K562 (cell line): ENCODE measurements at regions not wholly inside any gene's neighbourhood (a gene's known extent, or its start where the extent isn't known, plus 50 kb on each side); places are given as distances from the start of the nearest gene placed in this dataset.

Experiments
- ATAC-seq: fragments of 200-7000 bp; cut with Tn5 transposase; 3 replicates; pipeline ENCODE4 v1.9.1; 2020; ENCODE audit warnings: moderate library complexity
- BruUV-seq: library from RNA; stranded (reverse); fragments of 400-500 nt; replicated peaks from 2 replicates; lab custom pipeline; 2021; lab: Mats Ljungman, UMichigan
- CTCF ChIA-PET: fragments of 300-600 bp; formaldehyde crosslinking; extraction: SDS; loops from one replicate; lab custom pipeline; 2021; ENCODE audit warnings: low intra/inter-chr PET ratio; lab: Yijun Ruan, JAX
- POLR2A ChIA-PET: fragments of 300-600, 350-650 bp; sonication (Branson Sonifier 250); formaldehyde crosslinking; extraction: SDS; loops from one replicate; lab custom pipeline; 2021; ENCODE audit warnings: antibody characterized with exemption, inconsistent platforms; lab: Yijun Ruan, JAX
- DNase-seq, 4 experiments: peaks; one replicate each; pipeline versions ENCODE4 v3.0.0 to v3.0.0-alpha.2; 2011 to 2018; ENCODE audit warnings: low spot score in 3 of 4, mixed read lengths in 3 of 4; ENCODE audit errors: extremely low read depth in 1 of 4
- FAIRE-seq: peaks from 2 replicates; lab custom pipeline; 2011; peaks lifted over from hg19 to GRCh38; lab: Jason Lieb, UNC
- H2AFZ ChIP-seq: 2 replicates; pipeline ENCODE4 v1.6.0; 2011; ENCODE audit warnings: low read depth, low read length, control low read depth, inconsistent platforms
- H3K27ac ChIP-seq: fragments of 200-600 bp; 3 replicates; pipeline ENCODE4 v1.8.0; 2011; ENCODE audit warnings: low read depth, mild to moderate bottlenecking, control low read depth, inconsistent platforms, low read length, moderate library complexity, mixed read lengths; ENCODE audit errors: extremely low read depth
- H3K27me3 ChIP-seq, 2 experiments: fragments of 300-600 bp in 1 of 2; 2 replicates in 1 of 2; 3 replicates in 1 of 2; pipeline versions ENCODE4 v1.6.0 to v1.8.0; 2011; ENCODE audit warnings: inconsistent platforms in 2 of 2, low read length in 2 of 2, mild to moderate bottlenecking in 1 of 2, mixed read lengths in 1 of 2, moderate library complexity in 1 of 2; ENCODE audit not compliant: control insufficient read depth in 2 of 2, insufficient read depth in 2 of 2
- H3K36me3 ChIP-seq: fragments of 300-600 bp; 3 replicates; pipeline ENCODE4 v1.8.0; 2011; ENCODE audit warnings: mild to moderate bottlenecking, low read length, inconsistent platforms; ENCODE audit not compliant: control insufficient read depth, insufficient read depth
- H3K4me1 ChIP-seq, 2 experiments: fragments of 200-600 bp in 1 of 2; replicated peaks in 1 of 2; 2 replicates in 1 of 2; 3 replicates in 1 of 2; pipeline versions ENCODE4 v1.5.1 to v1.8.0; 2011; ENCODE audit warnings: inconsistent platforms in 2 of 2, low read length in 2 of 2, mild to moderate bottlenecking in 1 of 2, mixed read lengths in 1 of 2, moderate library complexity in 1 of 2; ENCODE audit not compliant: control insufficient read depth in 2 of 2, insufficient read depth in 2 of 2
- H3K4me2 ChIP-seq: 2 replicates; pipeline ENCODE4 v1.6.1; 2011; ENCODE audit warnings: low read length, control low read depth, inconsistent platforms, mixed read lengths; ENCODE audit not compliant: insufficient read depth
- H3K4me3 ChIP-seq: fragments of 200-600 bp; sonication (generic), shearing (Covaris generic); 2 replicates; pipeline ENCODE4 v1.5.1; 2016; ENCODE audit warnings: control low read depth, inconsistent platforms
- H3K79me2 ChIP-seq: fragments of 200-600 bp; 3 replicates; pipeline ENCODE4 v1.8.0; 2011; ENCODE audit warnings: low read length, inconsistent platforms; ENCODE audit not compliant: control insufficient read depth, insufficient read depth
- H3K9ac ChIP-seq, 2 experiments: 2 replicates each; pipeline versions ENCODE4 v1.6.0 to v1.6.1; 2011; ENCODE audit warnings: low read depth in 2 of 2, low read length in 2 of 2, control low read depth in 1 of 2, inconsistent platforms in 1 of 2, mild to moderate bottlenecking in 1 of 2, mixed read lengths in 1 of 2; ENCODE audit not compliant: insufficient read depth in 1 of 2
- H3K9me1 ChIP-seq: one replicate; pipeline ENCODE4 v1.6.0; 2011; ENCODE audit warnings: inconsistent platforms, mild to moderate bottlenecking, low read length, moderate library complexity; ENCODE audit not compliant: control insufficient read depth, insufficient read depth
- H3K9me3 ChIP-seq: replicated peaks from 2 replicates; pipeline ENCODE4 v1.5.1; 2011; ENCODE audit warnings: low read depth, low read length, inconsistent platforms; ENCODE audit not compliant: control insufficient read depth, insufficient read depth
- H4K20me1 ChIP-seq: replicated peaks from 2 replicates; pipeline ENCODE4 v1.6.1; 2011; ENCODE audit warnings: low read length, inconsistent platforms, mixed read lengths; ENCODE audit not compliant: control insufficient read depth, insufficient read depth
- ASH1L ChIP-seq: fragments of 450-650 bp; IDR thresholded peaks from 2 replicates; pipeline ENCODE4 v1.6.1; 2018; ENCODE audit warnings: borderline replicate concordance, mild to moderate bottlenecking, low read depth; ENCODE audit not compliant: partially characterized antibody
- BRD4 ChIP-seq: fragments of 200-600 bp; sonication (generic); IDR thresholded peaks from 2 replicates; pipeline ENCODE4 v1.6.1; 2017; ENCODE audit warnings: inconsistent platforms
- CREB3L1 ChIP-seq: fragments of 450-650 bp; IDR thresholded peaks from 2 replicates; pipeline ENCODE4 v1.6.1; 2014; ENCODE audit warnings: low read depth, mild to moderate bottlenecking, moderate library complexity, borderline replicate concordance
- HMG20A ChIP-seq: fragments of 450-650 bp; formaldehyde crosslinking; conservative IDR thresholded peaks from 2 replicates; pipeline ENCODE4 v1.4.0; 2020; ENCODE audit warnings: mild to moderate bottlenecking, mixed read lengths
- SRSF1 ChIP-seq: fragments of 200-400 bp; formaldehyde crosslinking; IDR thresholded peaks from 2 replicates; pipeline ENCODE4 v1.6.1; 2017; ENCODE audit warnings: mild to moderate bottlenecking, low read depth, low read length, moderate library complexity
- WGBS: fragments of 100-300 bp; shearing (Covaris generic); methylation state at CpG from one replicate; pipeline ENCODE4 v1.1.6; 2016; ENCODE audit warnings: low coverage, mixed read lengths; ENCODE audit not compliant: insufficient coverage; ENCODE audit errors: missing lambda C conversion rate; 5-methylcytosine and 5-hydroxymethylcytosine counted together
- in situ Hi-C: fragments of 300-500 bp; cut with MboI; formaldehyde crosslinking; loops from 4 replicates; pipeline ENCODE4 v1.15.0; 2018; ENCODE audit warnings: inconsistent platforms, mixed read lengths
- intact Hi-C: fragments of 100-400 bp; cut with micrococcal nuclease; formaldehyde crosslinking; loops from 2 replicates; pipeline ENCODE4 v1.14.2; 2022

GRCh38 chr11:67776852-67777520 lies 102.6 kb upstream of the ALDH3B2 start:
- no peak for DNase-seq
- H3K79me2 ChIP-seq, result no peaks in the 10 kb centered on the region
- H3K4me3 ChIP-seq, result no peak overlapping the region
- no peak overlapping the region for H3K9ac ChIP-seq
- POLR2A ChIA-PET, result no interaction called here
- no peaks in the 10 kb centered on the region for H4K20me1 ChIP-seq
- no peaks in the 10 kb centered on the region; a peak in 1 of 5 replicates for H3K4me1 ChIP-seq
- no TSS peak for BruUV-seq
- 0% methylated on average over 4 of the region's 4 CpGs for WGBS
- in situ Hi-C loops (no loop called here), intact Hi-C loops (no loop called here)
- H3K27me3 ChIP-seq, result peaks cover 4 to 15% of the 10 kb centered on the region in 2 experiments; a peak in 3 of 5 replicates
- CTCF ChIA-PET, result no interaction called here
- TF ChIP-seq HMG20A (CRISPR knock-in tag) (no peak), SRSF1 (no peak), CREB3L1 (no peak), BRD4 (no peak), ASH1L (no peak)
- H3K9me3 ChIP-seq, result no peaks in the 10 kb centered on the region
- no peaks in the 10 kb centered on the region for H3K9me1 ChIP-seq
- H3K36me3 ChIP-seq, result no peaks in the 10 kb centered on the region
- no peak for ATAC-seq
- no peak for FAIRE-seq
- no peak overlapping the region for H2AFZ ChIP-seq
- no peak overlapping the region for H3K4me2 ChIP-seq
- no peak overlapping the region for H3K27ac ChIP-seq
